K562 (cell line): ENCODE measurements at regions not wholly inside any gene's neighbourhood (a gene's known extent, or its start where the extent isn't known, plus 50 kb on each side); places are given as distances from the start of the nearest gene placed in this dataset.

Experiments used
- ATF1 ChIP-seq, 2 experiments: fragments of 450-650 bp in 1 of 2; IDR thresholded peaks; 2 replicates each; pipeline ENCODE4 v1.6.1; 2016; ENCODE audit warnings: missing compliant biosample characterization in 1 of 2, missing genetic modification characterization in 1 of 2
- CHD2 ChIP-seq: IDR thresholded peaks from 2 replicates; pipeline ENCODE4 v1.6.1; 2011; ENCODE audit warnings: low read depth, low read length
- ETV6 ChIP-seq, 3 experiments: fragments of 150-350 bp in 1 of 3; sonication (generic) in 1 of 3; formaldehyde crosslinking in 1 of 3; IDR thresholded peaks; 2 replicates each; pipeline versions ENCODE4 v1.6.1 to v1.8.0; 2014 to 2022; ENCODE audit warnings: borderline replicate concordance in 2 of 3, low read depth in 2 of 3, antibody characterized with exemption in 1 of 3, low read length in 1 of 3, mild to moderate bottlenecking in 1 of 3, missing genetic modification reagents in 1 of 3
- FOXA1 ChIP-seq: fragments of 450-650 bp; IDR thresholded peaks from 2 replicates; pipeline ENCODE4 v1.6.1; 2016; ENCODE audit warnings: mild to moderate bottlenecking, borderline replicate concordance
- JUND ChIP-seq, 2 experiments: IDR thresholded peaks; 2 replicates in 1 of 2; 3 replicates in 1 of 2; pipeline ENCODE4 v1.6.1; 2011; ENCODE audit warnings: borderline replicate concordance in 2 of 2, low read depth in 2 of 2, low read length in 2 of 2, improper control_type of control experiment in 1 of 2, missing biosample characterization in 1 of 2, missing genetic modification characterization in 1 of 2, missing genetic modification reagents in 1 of 2
- POLR2A ChIP-seq: fragments of 450-650 bp; conservative IDR thresholded peaks from 2 replicates; pipeline ENCODE4 v1.6.1; 2016
- TF ChIP-seq, protein P1 (sequence below): sonication (generic); formaldehyde crosslinking; IDR thresholded peaks from 2 replicates; pipeline ENCODE4 v1.8.1; 2022; ENCODE audit warnings: missing genetic modification reagents
- TF ChIP-seq, protein P2 (sequence below): fragments of 450-650 bp; formaldehyde crosslinking; IDR thresholded peaks from 2 replicates; pipeline ENCODE4 v1.4.0; 2022; ENCODE audit warnings: missing genetic modification characterization
- TF ChIP-seq, protein P3 (sequence below), 2 experiments: fragments of 450-650 bp; IDR thresholded peaks; 2 replicates each; pipeline ENCODE4 v1.6.1; 2018; ENCODE audit warnings: mild to moderate bottlenecking in 2 of 2, low read depth in 1 of 2; ENCODE audit not compliant: partially characterized antibody in 2 of 2

DNA sequence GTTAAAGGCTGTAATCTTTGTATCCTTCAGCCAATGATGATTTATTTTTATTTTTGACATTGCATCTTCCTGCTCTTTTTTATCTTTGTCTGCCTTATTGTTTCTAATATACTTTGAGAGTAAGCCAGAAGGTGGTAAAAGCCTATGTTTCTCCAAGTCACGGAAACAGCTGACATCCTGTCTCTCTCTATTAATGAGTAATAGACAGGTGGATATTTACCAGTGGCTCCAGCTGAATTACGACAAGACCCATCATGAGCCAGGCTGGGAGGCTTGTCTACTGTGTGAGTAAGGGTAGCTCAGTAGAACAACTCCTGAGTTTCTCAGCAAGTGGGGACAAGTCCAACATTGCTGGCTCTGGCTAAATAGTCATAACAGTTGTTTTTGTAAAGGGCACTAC, 166.6 kb downstream of the NDFIP2 start:
- TF ChIP-seq, protein P1, sequence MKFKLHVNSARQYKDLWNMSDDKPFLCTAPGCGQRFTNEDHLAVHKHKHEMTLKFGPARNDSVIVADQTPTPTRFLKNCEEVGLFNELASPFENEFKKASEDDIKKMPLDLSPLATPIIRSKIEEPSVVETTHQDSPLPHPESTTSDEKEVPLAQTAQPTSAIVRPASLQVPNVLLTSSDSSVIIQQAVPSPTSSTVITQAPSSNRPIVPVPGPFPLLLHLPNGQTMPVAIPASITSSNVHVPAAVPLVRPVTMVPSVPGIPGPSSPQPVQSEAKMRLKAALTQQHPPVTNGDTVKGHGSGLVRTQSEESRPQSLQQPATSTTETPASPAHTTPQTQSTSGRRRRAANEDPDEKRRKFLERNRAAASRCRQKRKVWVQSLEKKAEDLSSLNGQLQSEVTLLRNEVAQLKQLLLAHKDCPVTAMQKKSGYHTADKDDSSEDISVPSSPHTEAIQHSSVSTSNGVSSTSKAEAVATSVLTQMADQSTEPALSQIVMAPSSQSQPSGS: no peak
- TF ChIP-seq ETV6 (IDR thresholded peaks at IDR 0.05; ENCODE audit: borderline replicate concordance in 1 of 2, low read depth in 2 of 2, low read length in 1 of 2) (no peak), ETV6 (CRISPR knock-in tag; IDR thresholded peaks at IDR 0.05; ENCODE audit: borderline replicate concordance) (no peak), ATF1 (CRISPR knock-in tag; IDR thresholded peaks at IDR 0.05) (no peak), ATF1 (tag; IDR thresholded peaks at IDR 0.05) (no peak), POLR2A (no peak), FOXA1 (no peak), CHD2 (no peak), JUND (IDR thresholded peaks at IDR 0.05; ENCODE audit: borderline replicate concordance, low read depth, low read length) (no peak), JUND (tag; IDR thresholded peaks at IDR 0.05; ENCODE audit: borderline replicate concordance, low read depth, low read length) (no peak)
- TF ChIP-seq, protein P2, sequence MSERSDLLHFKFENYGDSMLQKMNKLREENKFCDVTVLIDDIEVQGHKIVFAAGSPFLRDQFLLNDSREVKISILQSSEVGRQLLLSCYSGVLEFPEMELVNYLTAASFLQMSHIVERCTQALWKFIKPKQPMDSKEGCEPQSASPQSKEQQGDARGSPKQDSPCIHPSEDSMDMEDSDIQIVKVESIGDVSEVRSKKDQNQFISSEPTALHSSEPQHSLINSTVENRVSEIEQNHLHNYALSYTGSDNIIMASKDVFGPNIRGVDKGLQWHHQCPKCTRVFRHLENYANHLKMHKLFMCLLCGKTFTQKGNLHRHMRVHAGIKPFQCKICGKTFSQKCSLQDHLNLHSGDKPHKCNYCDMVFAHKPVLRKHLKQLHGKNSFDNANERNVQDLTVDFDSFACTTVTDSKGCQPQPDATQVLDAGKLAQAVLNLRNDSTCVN (CRISPR knock-in tag): no peak
- TF ChIP-seq, protein P3, sequence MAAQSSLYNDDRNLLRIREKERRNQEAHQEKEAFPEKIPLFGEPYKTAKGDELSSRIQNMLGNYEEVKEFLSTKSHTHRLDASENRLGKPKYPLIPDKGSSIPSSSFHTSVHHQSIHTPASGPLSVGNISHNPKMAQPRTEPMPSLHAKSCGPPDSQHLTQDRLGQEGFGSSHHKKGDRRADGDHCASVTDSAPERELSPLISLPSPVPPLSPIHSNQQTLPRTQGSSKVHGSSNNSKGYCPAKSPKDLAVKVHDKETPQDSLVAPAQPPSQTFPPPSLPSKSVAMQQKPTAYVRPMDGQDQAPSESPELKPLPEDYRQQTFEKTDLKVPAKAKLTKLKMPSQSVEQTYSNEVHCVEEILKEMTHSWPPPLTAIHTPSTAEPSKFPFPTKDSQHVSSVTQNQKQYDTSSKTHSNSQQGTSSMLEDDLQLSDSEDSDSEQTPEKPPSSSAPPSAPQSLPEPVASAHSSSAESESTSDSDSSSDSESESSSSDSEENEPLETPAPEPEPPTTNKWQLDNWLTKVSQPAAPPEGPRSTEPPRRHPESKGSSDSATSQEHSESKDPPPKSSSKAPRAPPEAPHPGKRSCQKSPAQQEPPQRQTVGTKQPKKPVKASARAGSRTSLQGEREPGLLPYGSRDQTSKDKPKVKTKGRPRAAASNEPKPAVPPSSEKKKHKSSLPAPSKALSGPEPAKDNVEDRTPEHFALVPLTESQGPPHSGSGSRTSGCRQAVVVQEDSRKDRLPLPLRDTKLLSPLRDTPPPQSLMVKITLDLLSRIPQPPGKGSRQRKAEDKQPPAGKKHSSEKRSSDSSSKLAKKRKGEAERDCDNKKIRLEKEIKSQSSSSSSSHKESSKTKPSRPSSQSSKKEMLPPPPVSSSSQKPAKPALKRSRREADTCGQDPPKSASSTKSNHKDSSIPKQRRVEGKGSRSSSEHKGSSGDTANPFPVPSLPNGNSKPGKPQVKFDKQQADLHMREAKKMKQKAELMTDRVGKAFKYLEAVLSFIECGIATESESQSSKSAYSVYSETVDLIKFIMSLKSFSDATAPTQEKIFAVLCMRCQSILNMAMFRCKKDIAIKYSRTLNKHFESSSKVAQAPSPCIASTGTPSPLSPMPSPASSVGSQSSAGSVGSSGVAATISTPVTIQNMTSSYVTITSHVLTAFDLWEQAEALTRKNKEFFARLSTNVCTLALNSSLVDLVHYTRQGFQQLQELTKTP (IDR thresholded peaks at IDR 0.05; ENCODE audit: low read depth in 1 of 2, partially characterized antibody in 2 of 2): no peak
